Calu3 (cell line): ENCODE measurements at regions not wholly inside any gene's neighbourhood (a gene's known extent, or its start where the extent isn't known, plus 50 kb on each side); places are given as distances from the start of the nearest gene placed in this dataset.

ENCODE experiments used
- BruUV-seq: library from RNA; stranded (reverse); fragments of 400-500 nt; replicated peaks from 2 replicates; lab custom pipeline; 2021; lab: Mats Ljungman, UMichigan
- CTCF ChIA-PET: fragments of 300-600 bp; sonication (Branson Sonifier 250); formaldehyde crosslinking; loops from one replicate; lab custom pipeline; 2022; ENCODE audit warnings: antibody characterized with exemption; lab: Charles Lee
- DNase-seq: peaks from one replicate; pipeline ENCODE4 v3.0.0; 2022
- H3K27ac Mint-ChIP-seq: one replicate; pipeline ENCODE4 v1.8.0; 2022; ENCODE audit warnings: mixed read lengths; ENCODE audit not compliant: unreplicated experiment
- H3K27me3 Mint-ChIP-seq: one replicate; pipeline ENCODE4 v1.8.0; 2022; ENCODE audit warnings: mixed read lengths; ENCODE audit not compliant: unreplicated experiment
- H3K36me3 Mint-ChIP-seq: one replicate; pipeline ENCODE4 v1.8.0; 2022; ENCODE audit warnings: mild to moderate bottlenecking, moderate library complexity, mixed read lengths; ENCODE audit not compliant: insufficient read depth, unreplicated experiment
- H3K4me1 Mint-ChIP-seq: one replicate; pipeline ENCODE4 v1.8.0; 2022; ENCODE audit warnings: mild to moderate bottlenecking, low read depth, mixed read lengths; ENCODE audit not compliant: unreplicated experiment
- H3K4me3 Mint-ChIP-seq: one replicate; pipeline ENCODE4 v1.8.0; 2022; ENCODE audit warnings: mild to moderate bottlenecking, low read depth, moderate library complexity, mixed read lengths; ENCODE audit not compliant: unreplicated experiment
- H3K9me3 Mint-ChIP-seq: one replicate; pipeline ENCODE4 v1.8.0; 2022; ENCODE audit warnings: low read depth, mixed read lengths; ENCODE audit not compliant: unreplicated experiment
- CTCF ChIP-seq: fragments of 200-600 bp; IDR thresholded peaks from one replicate; pipeline ENCODE4 v1.8.0; 2022; ENCODE audit warnings: antibody characterized with exemption; ENCODE audit not compliant: unreplicated experiment
- intact Hi-C: fragments of 100-400 bp; cut with micrococcal nuclease; formaldehyde crosslinking; loops from one replicate; pipeline ENCODE4 v1.10.0; 2022; ENCODE audit not compliant: unreplicated experiment

GRCh38 chr4:119729835-119730670 lies 101.4 kb upstream of the PDE5A start:
- BruUV-seq = no TSS peak
- peak; percentile 77 for DNase-seq

GRCh38 chr4:119728692-119729593 lies 100.3 kb upstream of the PDE5A start:
- Mint-ChIP-seq H3K36me3 (peaks cover 22% of the 10 kb centered on the region), H3K27ac (peak overlapping the region; percentile 96), H3K27me3 (no peaks in the 10 kb centered on the region), H3K9me3 (peaks cover 2% of the 10 kb centered on the region), H3K4me3 (peak overlapping the region; percentile 25), H3K4me1 (peaks cover 83% of the 10 kb centered on the region)
- BruUV-seq = no TSS peak
- CTCF ChIA-PET = interaction anchor here (2.0 kb wide), 1 partner anchor 100 kb away, joined by 15 read pairs; the partner anchor contains the start of gene PDE5A
- intact Hi-C loops = loop anchor here (1.0 to 5.0 kb wide), 3 partner anchors 31 to 143 kb away; partner anchors contain the start of gene PDE5A
- no peak for TF ChIP-seq CTCF
- peak; percentile 72 for DNase-seq

More at GRCh38 chr4:119729835-119730670, 101.4 kb upstream of the PDE5A start:
- peaks cover 23% of the 10 kb centered on the region for H3K36me3 Mint-ChIP-seq
- TF ChIP-seq CTCF = no peak
- H3K27ac Mint-ChIP-seq = peak overlapping the region; percentile 96
- peak overlapping the region; percentile 28 for H3K4me3 Mint-ChIP-seq
- peaks cover 83% of the 10 kb centered on the region for H3K4me1 Mint-ChIP-seq
- CTCF ChIA-PET = interaction anchor here (0.6 to 2.0 kb wide), 3 partner anchors 101 to 171 kb away, joined by 4 to 15 read pairs (median 4); partner anchors contain the start of gene PDE5A
- intact Hi-C loops = loop anchor here (1.0 to 5.0 kb wide), 5 partner anchors 32 to 317 kb away; partner anchors contain the start of gene PDE5A
- H3K9me3 Mint-ChIP-seq = peaks cover 2% of the 10 kb centered on the region
- H3K27me3 Mint-ChIP-seq = no peaks in the 10 kb centered on the region

GRCh38 chr4:119728185-119728584 lies 99.6 kb upstream of the PDE5A start:
- BruUV-seq = no TSS peak
- peak overlapping the region; percentile 25 for H3K4me3 Mint-ChIP-seq
- H3K9me3 Mint-ChIP-seq = peaks cover 2% of the 10 kb centered on the region
- H3K4me1 Mint-ChIP-seq = peaks cover 79% of the 10 kb centered on the region
- H3K27ac Mint-ChIP-seq = peak overlapping the region; percentile 96
- DNase-seq = no peak
- H3K27me3 Mint-ChIP-seq = no peaks in the 10 kb centered on the region
- TF ChIP-seq CTCF = no peak
- CTCF ChIA-PET = no interaction called here
- H3K36me3 Mint-ChIP-seq = peaks cover 18% of the 10 kb centered on the region
- intact Hi-C loops = loop anchor here (2.0 to 5.0 kb wide), 2 partner anchors 99 to 144 kb away; partner anchors contain the start of gene PDE5A

- Mint-ChIP-seq H3K27ac (no peak overlapping the region), H3K4me1 (peaks cover 63% of the 10 kb centered on the region)
Measured at GRCh38 chr4:119726505-119726904, 97.9 kb upstream of the PDE5A start.

More at GRCh38 chr4:119726505-119726904, 97.9 kb upstream of the PDE5A start:
- BruUV-seq = no TSS peak
- intact Hi-C loops = loop anchor here (5.0 kb wide), 1 partner anchor 146 kb away; no protein-coding TSS in a partner anchor
- Mint-ChIP-seq H3K36me3 (peaks cover 18% of the 10 kb centered on the region), H3K4me3 (no peak overlapping the region), H3K27me3 (no peaks in the 10 kb centered on the region), H3K9me3 (peaks cover 2% of the 10 kb centered on the region)
- CTCF ChIA-PET = no interaction called here
- no peak for TF ChIP-seq CTCF
- no peak for DNase-seq
